ENCODE measurements at regions not wholly inside any gene's neighbourhood (a gene's known extent, or its start where the extent isn't known, plus 50 kb on each side); places are given as distances from the start of the nearest gene placed in this dataset.

- 38 to 50% (median 43%) methylated on average over 1 of the region's 1 CpG for WGBS, 3 donors
These were observed 887.0 kb downstream of the KCNA4 start for GRCh38 chr11:29129844-29130243.

GRCh38 chr11:29127461-29127860, 889.4 kb downstream of the KCNA4 start:
- Histone ChIP-seq H3K4me1 (no peaks in the 10 kb centered on the region), H3K9me3 (no peaks in the 10 kb centered on the region), H3K4me3 (no peak overlapping the region), H3K27me3 (ENCODE audit: insufficient read depth in 3 of 3, low read length in 2 of 3) (no peaks in the 10 kb centered on the region), H3K27ac (no peak overlapping the region), H3K36me3 (ENCODE audit: insufficient read depth in 1 of 2, low read depth in 1 of 2) (no peaks in the 10 kb centered on the region)
- ATAC-seq (no peak), DNase-seq (no peak)
- intact Hi-C loops (cut with DNase I) = no loop called here
- no peak for TF ChIP-seq CTCF (IDR thresholded peaks at IDR 0.05)

More at GRCh38 chr11:29129844-29130243, 887.0 kb downstream of the KCNA4 start:
- no peak for TF ChIP-seq CTCF (IDR thresholded peaks at IDR 0.05)
- no peaks in the 10 kb centered on the region for H3K4me1 ChIP-seq
- ATAC-seq (no peak), DNase-seq (no peak)
- no peaks in the 10 kb centered on the region for H3K36me3 ChIP-seq (ENCODE audit: insufficient read depth in 1 of 2, low read depth in 1 of 2)
- H3K4me3 ChIP-seq = no peak overlapping the region
- no peaks in the 10 kb centered on the region for H3K27me3 ChIP-seq (ENCODE audit: insufficient read depth in 3 of 3, low read length in 2 of 3)
- H3K9me3 ChIP-seq = no peaks in the 10 kb centered on the region
- intact Hi-C loops (cut with DNase I) = no loop called here
- H3K27ac ChIP-seq = no peak overlapping the region

GRCh38 chr11:29125606-29126005, 891.2 kb downstream of the KCNA4 start:
- Histone ChIP-seq H3K9me3 (no peaks in the 10 kb centered on the region), H3K4me3 (no peak overlapping the region), H3K27ac (no peak overlapping the region), H3K4me1 (no peaks in the 10 kb centered on the region), H3K36me3 (ENCODE audit: insufficient read depth in 1 of 2, low read depth in 1 of 2) (no peaks in the 10 kb centered on the region), H3K27me3 (ENCODE audit: insufficient read depth in 3 of 3, low read length in 2 of 3) (no peaks in the 10 kb centered on the region)
- TF ChIP-seq CTCF (IDR thresholded peaks at IDR 0.05) = no peak
- intact Hi-C loops (cut with DNase I) = no loop called here
- DNase-seq (no peak), ATAC-seq (no peak)

GRCh38 chr11:29124470-29124869, 892.4 kb downstream of the KCNA4 start:
- Histone ChIP-seq H3K9me3 (no peaks in the 10 kb centered on the region), H3K4me3 (no peak overlapping the region), H3K36me3 (ENCODE audit: insufficient read depth in 1 of 2, low read depth in 1 of 2) (no peaks in the 10 kb centered on the region), H3K4me1 (no peaks in the 10 kb centered on the region), H3K27me3 (ENCODE audit: insufficient read depth in 3 of 3, low read length in 2 of 3) (no peaks in the 10 kb centered on the region), H3K27ac (no peak overlapping the region)
- TF ChIP-seq CTCF (IDR thresholded peaks at IDR 0.05) = no peak
- intact Hi-C loops (cut with DNase I) = no loop called here
- DNase-seq = no peak
- WGBS, 3 donors = 72 to 81% (median 79%) methylated on average over 8 of the region's 8 CpGs
- no peak for ATAC-seq

- no peak overlapping the region for H3K27ac ChIP-seq
- no peak for DNase-seq
- 18 to 23% (median 20%) methylated on average over 11 of the region's 11 CpGs for WGBS, 3 donors
- no peak for TF ChIP-seq CTCF (IDR thresholded peaks at IDR 0.05)
- intact Hi-C loops (cut with DNase I) = no loop called here
- H3K36me3 ChIP-seq (ENCODE audit: insufficient read depth in 1 of 2, low read depth in 1 of 2) = no peaks in the 10 kb centered on the region
- no peaks in the 10 kb centered on the region for H3K9me3 ChIP-seq
- H3K27me3 ChIP-seq (ENCODE audit: insufficient read depth in 3 of 3, low read length in 2 of 3) = no peaks in the 10 kb centered on the region
- H3K4me3 ChIP-seq = no peak overlapping the region
- H3K4me1 ChIP-seq = no peaks in the 10 kb centered on the region
- no peak for ATAC-seq
These were observed 896.9 kb downstream of the KCNA4 start for GRCh38 chr11:29119707-29120618.

All from psoas muscle (tissue), 7 donors.